Astrocyte (in vitro differentiated cells and primary cell): ENCODE measurements at regions not wholly inside any gene's neighbourhood (a gene's known extent, or its start where the extent isn't known, plus 50 kb on each side); places are given as distances from the start of the nearest gene placed in this dataset.
A peak's percentile ranks its signal among the peaks of the same experiment; 100 is the strongest.

Source experiments
- DNase-seq: peaks from one replicate; pipeline ENCODE4 v3.0.0-alpha.2; 2010; ENCODE audit warnings: low read depth
- FAIRE-seq: peaks from 2 replicates; lab custom pipeline; 2011; peaks lifted over from hg19 to GRCh38; lab: Jason Lieb, UNC
- H2AFZ ChIP-seq: 2 replicates; pipeline ENCODE4 v1.6.0; 2012; ENCODE audit warnings: low read depth, low read length, inconsistent platforms
- H3K27ac ChIP-seq: 2 replicates; pipeline ENCODE4 v1.5.1; 2011; ENCODE audit warnings: low read depth, low read length, inconsistent platforms
- H3K27me3 ChIP-seq: 2 replicates; pipeline ENCODE4 v1.6.0; 2011; ENCODE audit warnings: low read length, inconsistent platforms; ENCODE audit not compliant: insufficient read depth
- H3K36me3 ChIP-seq: 2 replicates; pipeline ENCODE4 v1.5.1; 2011; ENCODE audit warnings: low read length, inconsistent platforms; ENCODE audit not compliant: insufficient read depth
- H3K4me1 ChIP-seq: 2 replicates; pipeline ENCODE4 v1.5.1; 2011; ENCODE audit warnings: low read length, inconsistent platforms; ENCODE audit not compliant: insufficient read depth
- H3K4me2 ChIP-seq: 2 replicates; pipeline ENCODE4 v1.6.0; 2012; ENCODE audit warnings: low read length, inconsistent platforms
- H3K4me3 ChIP-seq: 2 replicates; pipeline ENCODE4 v1.5.1; 2011; ENCODE audit warnings: low read depth, mild to moderate bottlenecking, low read length, inconsistent platforms; ENCODE audit not compliant: insufficient read depth
- H3K79me2 ChIP-seq: 2 replicates; pipeline ENCODE4 v1.6.0; 2012; ENCODE audit warnings: mild to moderate bottlenecking, low read length, inconsistent platforms; ENCODE audit not compliant: insufficient read depth
- H3K9ac ChIP-seq: 2 replicates; pipeline ENCODE4 v1.6.0; 2012; ENCODE audit warnings: mild to moderate bottlenecking, low read length, inconsistent platforms
- H3K9me3 ChIP-seq: 2 replicates; pipeline ENCODE4 v1.5.1; 2012; ENCODE audit warnings: low read depth, mild to moderate bottlenecking, low read length, inconsistent platforms; ENCODE audit not compliant: insufficient read depth
- H4K20me1 ChIP-seq: 2 replicates; pipeline ENCODE4 v1.6.0; 2012; ENCODE audit warnings: low read length, inconsistent platforms; ENCODE audit not compliant: insufficient read depth
- H3K27ac Mint-ChIP-seq: one replicate; pipeline ENCODE4 v1.8.0; 2021; ENCODE audit warnings: mild to moderate bottlenecking, mixed read lengths; ENCODE audit not compliant: unreplicated experiment
- H3K27me3 Mint-ChIP-seq: one replicate; pipeline ENCODE4 v1.8.0; 2021; ENCODE audit warnings: low read depth, mixed read lengths; ENCODE audit not compliant: unreplicated experiment
- H3K36me3 Mint-ChIP-seq: one replicate; pipeline ENCODE4 v1.8.0; 2021; ENCODE audit warnings: low read depth, mixed read lengths; ENCODE audit not compliant: unreplicated experiment
- H3K4me1 Mint-ChIP-seq: one replicate; pipeline ENCODE4 v1.8.0; 2021; ENCODE audit warnings: low read depth, mixed read lengths; ENCODE audit not compliant: unreplicated experiment
- H3K4me3 Mint-ChIP-seq: one replicate; pipeline ENCODE4 v1.8.0; 2021; ENCODE audit warnings: mild to moderate bottlenecking, moderate library complexity, mixed read lengths; ENCODE audit not compliant: unreplicated experiment
- H3K9me3 Mint-ChIP-seq: one replicate; pipeline ENCODE4 v1.8.0; 2021; ENCODE audit warnings: mild to moderate bottlenecking, mixed read lengths; ENCODE audit not compliant: unreplicated experiment
- CTCF ChIP-seq: IDR thresholded peaks from 2 replicates; pipeline ENCODE4 v1.5.1; 2011; ENCODE audit warnings: low read depth, mild to moderate bottlenecking, inconsistent platforms, low read length, moderate library complexity; ENCODE audit not compliant: insufficient read depth
- EZH2 ChIP-seq: IDR thresholded peaks from 2 replicates; pipeline ENCODE4 v1.6.1; 2012; ENCODE audit warnings: mild to moderate bottlenecking, low read length, inconsistent platforms; ENCODE audit not compliant: insufficient read depth

GRCh38 chr5:175242207-175242606 is 201.8 kb downstream of the DRD1 start:
- Mint-ChIP-seq H3K36me3 (no peaks in the 10 kb centered on the region), H3K27ac (no peak overlapping the region), H3K27me3 (peaks cover 16% of the 10 kb centered on the region), H3K4me1 (peaks cover 19% of the 10 kb centered on the region), H3K4me3 (no peak overlapping the region), H3K9me3 (no peaks in the 10 kb centered on the region)
- H3K27me3 ChIP-seq: no peaks in the 10 kb centered on the region
- no peaks in the 10 kb centered on the region for H3K36me3 ChIP-seq
- no peak overlapping the region for H3K4me3 ChIP-seq
- H3K4me2 ChIP-seq: no peak overlapping the region
- H3K27ac ChIP-seq: no peak overlapping the region
- TF ChIP-seq CTCF: no peak
- no peak for TF ChIP-seq EZH2
- no peak overlapping the region for H2AFZ ChIP-seq
- H3K9me3 ChIP-seq: no peaks in the 10 kb centered on the region
- no peaks in the 10 kb centered on the region for H3K79me2 ChIP-seq
- peaks cover 15% of the 10 kb centered on the region for H3K4me1 ChIP-seq
- FAIRE-seq (no peak), DNase-seq (no peak)
- H3K9ac ChIP-seq: no peak overlapping the region
- H4K20me1 ChIP-seq: no peaks in the 10 kb centered on the region

GRCh38 chr5:175238326-175238725 is 205.7 kb downstream of the DRD1 start:
- H2AFZ ChIP-seq: no peak overlapping the region
- no peaks in the 10 kb centered on the region for H3K36me3 Mint-ChIP-seq
- H3K9me3 ChIP-seq: no peaks in the 10 kb centered on the region
- H3K27ac Mint-ChIP-seq: no peak overlapping the region
- H3K4me1 Mint-ChIP-seq: peaks cover 7% of the 10 kb centered on the region
- H3K9me3 Mint-ChIP-seq: peaks cover 3% of the 10 kb centered on the region
- no peaks in the 10 kb centered on the region for H4K20me1 ChIP-seq
- H3K4me3 Mint-ChIP-seq: no peak overlapping the region
- FAIRE-seq (no peak), DNase-seq (no peak)
- H3K36me3 ChIP-seq: no peaks in the 10 kb centered on the region
- peaks cover 28% of the 10 kb centered on the region for H3K27me3 Mint-ChIP-seq
- H3K27me3 ChIP-seq: peaks cover under 1% of the 10 kb centered on the region
- no peak overlapping the region for H3K4me2 ChIP-seq
- H3K27ac ChIP-seq: no peak overlapping the region
- no peak overlapping the region for H3K4me3 ChIP-seq
- no peak overlapping the region for H3K9ac ChIP-seq
- H3K4me1 ChIP-seq: no peaks in the 10 kb centered on the region
- H3K79me2 ChIP-seq: no peaks in the 10 kb centered on the region
- TF ChIP-seq EZH2 (no peak), CTCF (no peak)

- H3K9ac ChIP-seq: no peak overlapping the region
- no peak for FAIRE-seq
- no peak overlapping the region for H3K4me3 ChIP-seq
- no peak overlapping the region for H3K4me2 ChIP-seq
- no peaks in the 10 kb centered on the region for H3K9me3 ChIP-seq
- peak overlapping the region; percentile 30 for H3K27ac Mint-ChIP-seq
- H3K27me3 ChIP-seq: peaks cover 3% of the 10 kb centered on the region
- H3K36me3 ChIP-seq: no peaks in the 10 kb centered on the region
- peaks cover 37% of the 10 kb centered on the region for H3K27me3 Mint-ChIP-seq
- no peak overlapping the region for H3K4me3 Mint-ChIP-seq
- peaks cover 7% of the 10 kb centered on the region for H3K4me1 Mint-ChIP-seq
- DNase-seq: no peak
- H3K79me2 ChIP-seq: no peaks in the 10 kb centered on the region
- peaks cover 3% of the 10 kb centered on the region for H3K9me3 Mint-ChIP-seq
- H3K27ac ChIP-seq: no peak overlapping the region
- no peaks in the 10 kb centered on the region for H3K4me1 ChIP-seq
- no peaks in the 10 kb centered on the region for H4K20me1 ChIP-seq
- no peak for TF ChIP-seq EZH2
- no peak for TF ChIP-seq CTCF
- peaks cover 1% of the 10 kb centered on the region for H3K36me3 Mint-ChIP-seq
- H2AFZ ChIP-seq: no peak overlapping the region
These were observed 207.8 kb downstream of the DRD1 start for GRCh38 chr5:175236176-175236575.
